CD4-positive, alpha-beta memory T cell (primary cell): ENCODE measurements at regions not wholly inside any gene's neighbourhood (a gene's known extent, or its start where the extent isn't known, plus 50 kb on each side); places are given as distances from the start of the nearest gene placed in this dataset.

ENCODE experiments used
- CTCF ChIA-PET: fragments of 350-600 bp; sonication (Branson Sonifier 250); formaldehyde crosslinking; loops from one replicate; lab custom pipeline; 2021; ENCODE audit warnings: inconsistent platforms; ENCODE audit not compliant: partially characterized antibody; lab: Charles Lee
- POLR2A ChIA-PET: fragments of 350-600 bp; sonication (Branson Sonifier 250); formaldehyde crosslinking; loops from one replicate; lab custom pipeline; 2021; ENCODE audit not compliant: partially characterized antibody; lab: Charles Lee
- DNase-seq, 5 donors: peaks; one replicate each; pipeline versions ENCODE4 v3.0.0 to v3.0.0-alpha.2; 2020 to 2022; ENCODE audit warnings: mixed read lengths in 1 of 5
- H3K27ac ChIP-seq: one replicate; pipeline ENCODE4 v1.7.0; 2013; ENCODE audit warnings: low read depth, low read length
- H3K27me3 ChIP-seq: 2 replicates; pipeline ENCODE4 v1.7.0; 2013; ENCODE audit warnings: mild to moderate bottlenecking, low read length, moderate library complexity; ENCODE audit not compliant: insufficient read depth
- H3K36me3 ChIP-seq: 2 replicates; pipeline ENCODE4 v1.7.0; 2013; ENCODE audit warnings: mild to moderate bottlenecking, low read length, moderate library complexity; ENCODE audit not compliant: insufficient read depth
- H3K4me1 ChIP-seq: 2 replicates; pipeline ENCODE4 v1.7.0; 2013; ENCODE audit warnings: mild to moderate bottlenecking, low read length, moderate library complexity; ENCODE audit not compliant: insufficient read depth
- H3K4me3 ChIP-seq, 2 donors: one replicate each; pipeline ENCODE4 v1.7.0; 2013; ENCODE audit warnings: low read length in 2 of 2, mild to moderate bottlenecking in 1 of 2
- H3K9me3 ChIP-seq, 2 donors: one replicate each; pipeline ENCODE4 v1.7.0; 2013; ENCODE audit warnings: low read length in 2 of 2, control low read depth in 1 of 2; ENCODE audit not compliant: control insufficient read depth in 1 of 2
- H3K27ac Mint-ChIP-seq, 7 donors: one replicate each; pipeline ENCODE4 v1.8.0; 2020 to 2021; ENCODE audit warnings: mixed read lengths in 7 of 7, mild to moderate bottlenecking in 6 of 7, inconsistent platforms in 3 of 7, moderate library complexity in 3 of 7
- H3K27me3 Mint-ChIP-seq, 2 donors: one replicate each; pipeline ENCODE4 v1.8.0; 2020 to 2021; ENCODE audit warnings: mixed read lengths in 2 of 2
- H3K36me3 Mint-ChIP-seq, 2 donors: one replicate each; pipeline ENCODE4 v1.8.0; 2020 to 2021; ENCODE audit warnings: mixed read lengths in 2 of 2, inconsistent platforms in 1 of 2, mild to moderate bottlenecking in 1 of 2
- H3K4me1 Mint-ChIP-seq, 4 donors: one replicate each; pipeline ENCODE4 v1.8.0; 2020 to 2021; ENCODE audit warnings: mixed read lengths in 4 of 4, mild to moderate bottlenecking in 1 of 4
- H3K4me3 Mint-ChIP-seq, 8 donors: one replicate each; pipeline ENCODE4 v1.8.0; 2020 to 2021; ENCODE audit warnings: mixed read lengths in 8 of 8, mild to moderate bottlenecking in 7 of 8, moderate library complexity in 6 of 8, inconsistent platforms in 3 of 8
- H3K9me3 Mint-ChIP-seq, 8 donors: one replicate each; pipeline ENCODE4 v1.8.0; 2020 to 2021; ENCODE audit warnings: mixed read lengths in 8 of 8, mild to moderate bottlenecking in 5 of 8, inconsistent platforms in 3 of 8, moderate library complexity in 1 of 8
- intact Hi-C: fragments of 100-400 bp; cut with micrococcal nuclease; formaldehyde crosslinking; loops from one replicate; pipeline ENCODE4 v1.15.1; 2023

DNA sequence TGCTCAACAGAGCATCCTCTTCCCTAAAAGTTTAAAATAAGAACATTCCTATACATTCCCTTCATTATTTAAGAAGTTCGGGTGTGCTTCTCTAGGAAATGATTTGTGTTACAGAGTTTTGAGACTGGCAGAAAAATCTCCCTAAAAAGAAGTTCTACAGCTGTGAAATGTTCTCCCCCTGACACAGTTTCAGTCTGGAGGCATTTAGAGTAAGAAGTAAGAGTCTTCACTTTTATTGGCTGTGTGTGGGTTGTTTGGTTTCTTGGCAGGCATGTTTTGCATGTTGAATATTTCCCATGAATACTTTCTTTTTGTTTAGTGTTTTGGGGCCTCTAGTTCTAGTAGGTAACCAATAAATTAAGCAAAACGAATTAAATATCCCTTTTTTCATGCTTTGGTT is 195.9 kb downstream of the TENT5A start:
- ChIA-PET POLR2A (no interaction called here), CTCF (no interaction called here)
- H3K36me3 ChIP-seq = no peaks in the 10 kb centered on the region
- Mint-ChIP-seq H3K36me3 (no peaks in the 10 kb centered on the region), H3K4me1 (no peaks in the 10 kb centered on the region), H3K27me3 (no peaks in the 10 kb centered on the region), H3K27ac (no peak overlapping the region), H3K4me3 (no peak overlapping the region), H3K9me3 (peaks cover 0 to 4% (median 0%) of the 10 kb centered on the region in 8 donors)
- H3K27ac ChIP-seq = no peak overlapping the region
- intact Hi-C loops = no loop called here
- no peak for DNase-seq
- no peak overlapping the region for H3K4me3 ChIP-seq
- no peaks in the 10 kb centered on the region for H3K9me3 ChIP-seq
- no peaks in the 10 kb centered on the region for H3K27me3 ChIP-seq
- H3K4me1 ChIP-seq = no peaks in the 10 kb centered on the region

DNA sequence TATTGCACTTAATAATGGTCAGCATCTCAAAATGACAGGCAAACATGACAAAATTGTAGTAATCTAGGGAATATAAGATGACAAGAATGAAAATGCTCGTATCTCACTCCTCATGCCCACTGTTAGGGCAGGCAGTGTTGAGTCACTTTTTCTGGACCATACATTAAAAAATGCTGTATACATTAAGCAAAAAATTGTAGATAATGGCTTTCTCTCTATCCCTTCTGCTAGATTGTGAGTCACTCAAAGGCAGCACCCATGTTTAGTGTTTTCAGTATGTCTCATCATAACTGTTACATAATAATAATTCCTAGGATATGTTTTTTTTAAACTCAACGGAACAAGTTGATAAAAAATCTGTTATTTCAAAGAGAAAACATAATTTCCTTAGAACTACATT is 199.3 kb downstream of the TENT5A start:
- CTCF ChIA-PET = no interaction called here
- no peaks in the 10 kb centered on the region for H3K4me1 Mint-ChIP-seq
- H3K27me3 Mint-ChIP-seq = no peaks in the 10 kb centered on the region

DNA sequence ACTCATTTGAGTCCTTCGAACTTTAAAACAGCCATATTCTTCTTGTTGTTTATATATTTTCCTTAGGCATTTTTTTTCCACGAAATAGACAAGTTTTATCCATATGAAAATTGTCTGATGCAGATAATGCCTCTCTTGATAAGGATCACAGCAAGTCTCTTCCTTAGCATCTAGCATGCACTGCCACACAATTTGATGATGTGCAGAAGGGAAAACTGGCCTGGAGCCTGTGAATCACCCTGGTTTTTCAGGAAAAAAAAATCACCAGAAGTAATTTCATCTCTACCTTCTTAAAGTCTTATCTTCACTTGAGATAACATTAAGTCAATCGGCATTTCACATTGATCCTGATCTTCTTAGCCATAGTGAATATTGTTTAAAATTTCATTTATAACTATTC is 199.8 kb downstream of the TENT5A start:
- no peak overlapping the region for H3K27ac Mint-ChIP-seq
- DNase-seq = no peak
- CTCF ChIA-PET = no interaction called here
- H3K4me1 Mint-ChIP-seq = no peaks in the 10 kb centered on the region
- Histone ChIP-seq H3K27ac (no peak overlapping the region), H3K4me3 (no peak overlapping the region), H3K9me3 (no peaks in the 10 kb centered on the region), H3K36me3 (no peaks in the 10 kb centered on the region), H3K4me1 (no peaks in the 10 kb centered on the region), H3K27me3 (no peaks in the 10 kb centered on the region)
- H3K27me3 Mint-ChIP-seq = no peaks in the 10 kb centered on the region
- POLR2A ChIA-PET = no interaction called here
- H3K9me3 Mint-ChIP-seq = peaks cover 0 to 9% (median 6%) of the 10 kb centered on the region in 8 donors
- H3K4me3 Mint-ChIP-seq = no peak overlapping the region
- no peaks in the 10 kb centered on the region for H3K36me3 Mint-ChIP-seq
- intact Hi-C loops = no loop called here

More for the DNA sequence above, 199.3 kb downstream of the TENT5A start:
- DNase-seq = no peak
- Histone ChIP-seq H3K4me3 (no peak overlapping the region), H3K27ac (no peak overlapping the region), H3K4me1 (no peaks in the 10 kb centered on the region), H3K27me3 (no peaks in the 10 kb centered on the region), H3K36me3 (no peaks in the 10 kb centered on the region), H3K9me3 (no peaks in the 10 kb centered on the region)
- POLR2A ChIA-PET = no interaction called here
- intact Hi-C loops = no loop called here
- no peak overlapping the region for H3K27ac Mint-ChIP-seq
- H3K9me3 Mint-ChIP-seq = peaks cover 0 to 9% (median 5%) of the 10 kb centered on the region in 8 donors
- no peaks in the 10 kb centered on the region for H3K36me3 Mint-ChIP-seq
- H3K4me3 Mint-ChIP-seq = no peak overlapping the region

DNA sequence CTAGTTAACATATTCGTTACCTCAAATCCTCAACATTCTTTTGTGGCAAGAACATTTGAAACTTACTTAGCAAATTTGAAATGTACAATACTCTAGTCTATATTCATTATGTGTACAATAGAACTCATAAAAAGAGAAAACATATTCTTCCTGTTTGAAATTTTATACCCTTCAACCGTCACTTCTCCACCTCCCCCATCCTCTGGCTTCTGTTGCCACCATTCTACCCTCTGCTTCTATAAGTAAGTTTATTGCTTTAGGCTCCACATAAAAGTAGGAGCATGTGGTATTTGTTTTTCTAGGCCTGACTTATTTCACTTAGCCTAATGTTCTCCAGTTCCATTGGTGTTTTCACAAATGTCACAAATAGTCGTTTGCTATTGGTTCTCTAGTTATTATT is 205.3 kb downstream of the TENT5A start:
- Mint-ChIP-seq H3K4me3 (no peak overlapping the region), H3K4me1 (no peaks in the 10 kb centered on the region), H3K27ac (no peak overlapping the region), H3K9me3 (peaks cover 2 to 17% (median 12%) of the 10 kb centered on the region in 8 donors), H3K36me3 (no peaks in the 10 kb centered on the region), H3K27me3 (no peaks in the 10 kb centered on the region)
- no peaks in the 10 kb centered on the region for H3K9me3 ChIP-seq
- H3K4me1 ChIP-seq = no peaks in the 10 kb centered on the region
- H3K36me3 ChIP-seq = no peaks in the 10 kb centered on the region
- H3K27ac ChIP-seq = no peak overlapping the region
- intact Hi-C loops = no loop called here
- POLR2A ChIA-PET = no interaction called here
- H3K27me3 ChIP-seq = no peaks in the 10 kb centered on the region
- CTCF ChIA-PET = no interaction called here
- DNase-seq = no peak
- no peak overlapping the region for H3K4me3 ChIP-seq

DNA sequence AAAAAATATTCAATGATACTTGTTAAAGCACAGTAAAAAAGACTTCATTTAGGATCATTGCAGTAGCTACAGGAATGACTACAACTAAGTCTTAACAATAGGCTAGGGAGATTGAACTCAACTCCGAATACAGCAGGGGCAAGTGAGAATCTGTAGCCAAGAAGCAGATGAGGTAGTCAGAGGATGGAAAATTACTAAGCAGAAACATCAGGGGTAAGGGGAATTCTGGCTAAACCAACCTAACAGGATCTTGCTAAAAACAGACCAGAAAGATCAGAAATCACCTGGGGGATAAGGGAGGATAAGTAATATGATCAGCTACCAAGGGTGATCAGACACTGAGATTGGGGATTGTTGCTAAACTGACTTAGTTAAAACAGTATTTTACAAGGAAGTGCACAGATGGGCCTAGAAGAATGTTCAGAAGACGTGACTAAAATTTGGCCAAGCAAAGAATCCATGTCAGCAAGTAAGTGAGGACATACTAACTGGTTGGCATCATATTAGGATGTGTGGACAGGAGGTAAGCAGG is 217.5 kb downstream of the TENT5A start:
- H3K4me3 ChIP-seq = no peak overlapping the region
- Mint-ChIP-seq H3K4me3 (no peak overlapping the region), H3K36me3 (no peaks in the 10 kb centered on the region), H3K27me3 (no peaks in the 10 kb centered on the region), H3K9me3 (peaks cover 0 to 15% (median 6%) of the 10 kb centered on the region in 8 donors), H3K27ac (no peak overlapping the region), H3K4me1 (no peaks in the 10 kb centered on the region)
- ChIA-PET POLR2A (no interaction called here), CTCF (no interaction called here)
- DNase-seq = no peak
- intact Hi-C loops = no loop called here
- H3K36me3 ChIP-seq = no peaks in the 10 kb centered on the region
- H3K4me1 ChIP-seq = no peaks in the 10 kb centered on the region
- no peaks in the 10 kb centered on the region for H3K27me3 ChIP-seq
- H3K27ac ChIP-seq = no peak overlapping the region
- no peaks in the 10 kb centered on the region for H3K9me3 ChIP-seq

DNA sequence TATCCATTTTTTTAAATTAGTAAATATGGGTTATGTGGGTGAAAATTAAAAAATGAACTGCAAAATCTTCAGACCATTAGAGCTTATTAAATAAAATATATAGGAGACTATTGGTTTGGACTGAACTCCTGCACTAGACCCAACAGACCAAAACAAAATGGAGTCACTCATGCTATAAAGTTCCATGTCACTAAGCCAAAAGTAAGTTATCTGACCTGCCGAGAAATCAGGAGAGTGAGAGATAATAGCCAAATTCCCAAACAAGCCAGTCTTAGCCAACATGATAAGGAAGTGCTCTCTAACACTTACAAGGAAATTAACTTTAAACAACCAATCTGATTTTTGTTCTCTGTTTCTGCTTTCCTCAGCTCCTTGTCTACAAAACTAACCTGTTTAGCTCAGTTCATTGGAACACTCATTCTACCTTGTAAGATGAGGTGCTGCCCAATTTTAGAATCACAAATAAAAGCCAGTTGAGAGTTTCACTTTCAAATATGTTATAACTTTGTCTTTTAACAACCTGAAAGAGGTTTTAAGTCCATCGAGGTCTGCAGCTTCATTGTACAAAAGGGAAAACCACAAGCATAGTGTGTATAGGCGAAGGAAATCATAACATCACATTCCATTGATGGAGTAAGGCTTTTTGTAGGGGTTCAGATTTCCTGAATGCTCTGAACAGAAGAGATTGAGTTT is 220.5 kb downstream of the TENT5A start:
- peaks cover 0 to 13% (median 4%) of the 10 kb centered on the region in 8 donors for H3K9me3 Mint-ChIP-seq
- ChIA-PET POLR2A (no interaction called here), CTCF (no interaction called here)
- no peak overlapping the region for H3K4me3 Mint-ChIP-seq
- no peaks in the 10 kb centered on the region for H3K9me3 ChIP-seq
- H3K36me3 ChIP-seq = no peaks in the 10 kb centered on the region
- H3K27ac ChIP-seq = no peak overlapping the region
- intact Hi-C loops = no loop called here
- no peak overlapping the region for H3K27ac Mint-ChIP-seq
- H3K36me3 Mint-ChIP-seq = no peaks in the 10 kb centered on the region
- no peak for DNase-seq
- H3K4me1 Mint-ChIP-seq = no peaks in the 10 kb centered on the region
- H3K4me3 ChIP-seq = no peak overlapping the region
- H3K27me3 Mint-ChIP-seq = no peaks in the 10 kb centered on the region
- H3K27me3 ChIP-seq = no peaks in the 10 kb centered on the region
- H3K4me1 ChIP-seq = no peaks in the 10 kb centered on the region

DNA sequence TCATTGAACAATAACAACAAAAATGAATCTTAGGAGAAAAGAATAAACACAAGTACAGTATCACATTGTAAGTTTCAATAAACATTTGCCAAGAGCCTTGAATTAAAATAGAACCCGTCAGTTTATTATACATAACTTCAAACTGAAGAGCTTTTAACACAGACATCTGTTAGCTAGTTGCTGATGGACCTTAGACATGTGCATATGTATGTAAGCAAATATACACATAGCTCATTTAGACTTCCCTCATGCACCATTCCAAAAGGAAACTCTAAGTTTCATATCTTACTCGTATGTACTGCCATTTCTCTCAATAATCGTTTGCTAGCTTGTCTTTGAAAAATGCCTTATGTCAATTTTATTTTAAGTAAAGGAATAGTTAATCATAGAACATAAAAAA is 235.0 kb downstream of the TENT5A start:
- POLR2A ChIA-PET = no interaction called here
- Histone ChIP-seq H3K36me3 (no peaks in the 10 kb centered on the region), H3K4me3 (no peak overlapping the region), H3K27ac (no peak overlapping the region), H3K9me3 (no peaks in the 10 kb centered on the region), H3K4me1 (no peaks in the 10 kb centered on the region), H3K27me3 (no peaks in the 10 kb centered on the region)
- H3K27me3 Mint-ChIP-seq = no peaks in the 10 kb centered on the region
- no peaks in the 10 kb centered on the region for H3K36me3 Mint-ChIP-seq
- intact Hi-C loops = no loop called here
- CTCF ChIA-PET = no interaction called here
- no peak for DNase-seq
- H3K4me1 Mint-ChIP-seq = no peaks in the 10 kb centered on the region
- peaks cover 0 to 12% (median 2%) of the 10 kb centered on the region in 8 donors for H3K9me3 Mint-ChIP-seq
- no peak overlapping the region for H3K4me3 Mint-ChIP-seq
- no peak overlapping the region for H3K27ac Mint-ChIP-seq
